Psoas muscle (tissue), 7 donors: ENCODE measurements at regions not wholly inside any gene's neighbourhood (a gene's known extent, or its start where the extent isn't known, plus 50 kb on each side); places are given as distances from the start of the nearest gene placed in this dataset.

Experiments used
- ATAC-seq, 4 donors: fragments of 200-7000 bp; cut with Tn5 transposase; one replicate each; pipeline ENCODE4 v1.9.1; 2020; ENCODE audit warnings: moderate library complexity in 3 of 4, mild to moderate bottlenecking in 2 of 4
- DNase-seq, 2 donors: peaks; one replicate each; pipeline ENCODE4 v3.0.0-alpha.2; 2020
- H3K27ac ChIP-seq: fragments of 200-600 bp; one replicate; pipeline ENCODE4 v1.8.0; 2022
- H3K27me3 ChIP-seq, 3 donors: fragments of 200-600 bp in 1 of 3; one replicate each; pipeline versions ENCODE4 v1.6.1 to v1.8.0; 2013 to 2022; ENCODE audit warnings: low read length in 2 of 3, mild to moderate bottlenecking in 2 of 3, moderate library complexity in 1 of 3; ENCODE audit not compliant: insufficient read depth in 3 of 3
- H3K36me3 ChIP-seq, 2 donors: fragments of 200-600 bp in 1 of 2; one replicate each; pipeline versions ENCODE4 v1.6.1 to v1.8.0; 2013 to 2022; ENCODE audit warnings: low read depth in 1 of 2, mild to moderate bottlenecking in 1 of 2, moderate library complexity in 1 of 2; ENCODE audit not compliant: insufficient read depth in 1 of 2
- H3K4me1 ChIP-seq: fragments of 200-600 bp; one replicate; pipeline ENCODE4 v1.8.0; 2022
- H3K4me3 ChIP-seq: fragments of 200-600 bp; one replicate; pipeline ENCODE4 v1.8.0; 2022; ENCODE audit warnings: mild to moderate bottlenecking
- H3K9me3 ChIP-seq: fragments of 200-600 bp; one replicate; pipeline ENCODE4 v1.8.0; 2022
- CTCF ChIP-seq: fragments of 200-600 bp; IDR thresholded peaks from one replicate; pipeline ENCODE4 v1.8.0; 2022; ENCODE audit warnings: antibody characterized with exemption
- WGBS, 3 donors: extraction: QIAGEN DNeasy Blood & Tissue Kit; methylation state at CpG; one replicate each; pipeline versions ENCODE4 v1.1.6 to v1.1.7; 2013; 5-methylcytosine and 5-hydroxymethylcytosine counted together
- intact Hi-C, 2 donors: fragments of 100-400 bp; cut with DNase I; formaldehyde crosslinking; loops; one replicate each; pipeline versions ENCODE4 v1.11.0 to v1.14.2; 2022
- donor health status: healthy with polysubstance abuse.
- donor health status: DM: no; HTN: no; CAD: no; lungs with moderate emphysema.
- donor health status: Bipolar disorder and iron deficiency.
- donor health status: healthy.
- donor health status: DM: yes; HTN: yes; CAD: no.
- donor health status: DM: no; HTN: no; CAD: no.
- donor health status: DM: yes; HTN: yes; CAD: no.

GRCh38 chr1:81455481-81455880, 345.3 kb upstream of the ADGRL2 start:
- TF ChIP-seq CTCF: no peak
- Histone ChIP-seq H3K9me3 (no peaks in the 10 kb centered on the region), H3K27me3 (no peaks in the 10 kb centered on the region), H3K4me1 (no peaks in the 10 kb centered on the region), H3K4me3 (no peak overlapping the region), H3K27ac (no peak overlapping the region), H3K36me3 (no peaks in the 10 kb centered on the region)
- no peak for DNase-seq
- no peak for ATAC-seq
- 85 to 90% (median 88%) methylated on average over 4 of the region's 4 CpGs for WGBS, 3 donors
- intact Hi-C loops: no loop called here

GRCh38 chr1:81453971-81454370, 346.8 kb upstream of the ADGRL2 start:
- WGBS, 3 donors: 81 to 90% (median 87%) methylated on average over 3 of the region's 3 CpGs
- no peak for ATAC-seq
- H3K27ac ChIP-seq: no peak overlapping the region
- no peaks in the 10 kb centered on the region for H3K36me3 ChIP-seq
- H3K4me1 ChIP-seq: no peaks in the 10 kb centered on the region
- H3K9me3 ChIP-seq: no peaks in the 10 kb centered on the region
- H3K4me3 ChIP-seq: no peak overlapping the region
- no peak for DNase-seq
- H3K27me3 ChIP-seq: no peaks in the 10 kb centered on the region
- TF ChIP-seq CTCF: no peak
- intact Hi-C loops: no loop called here

GRCh38 chr1:81453367-81453703, 347.4 kb upstream of the ADGRL2 start:
- Histone ChIP-seq H3K4me1 (no peaks in the 10 kb centered on the region), H3K27me3 (no peaks in the 10 kb centered on the region), H3K36me3 (no peaks in the 10 kb centered on the region), H3K9me3 (no peaks in the 10 kb centered on the region), H3K27ac (no peak overlapping the region), H3K4me3 (no peak overlapping the region)
- no peak for DNase-seq
- no peak for TF ChIP-seq CTCF
- ATAC-seq: no peak
- intact Hi-C loops: no loop called here
- WGBS, 3 donors: 69 to 80% (median 73%) methylated on average over 2 of the region's 2 CpGs

GRCh38 chr1:81452693-81453366, 347.9 kb upstream of the ADGRL2 start:
- no peak for TF ChIP-seq CTCF
- Histone ChIP-seq H3K27ac (no peak overlapping the region), H3K9me3 (no peaks in the 10 kb centered on the region), H3K4me1 (no peaks in the 10 kb centered on the region), H3K4me3 (no peak overlapping the region), H3K36me3 (no peaks in the 10 kb centered on the region), H3K27me3 (no peaks in the 10 kb centered on the region)
- ATAC-seq (no peak), DNase-seq (no peak)
- 68 to 79% (median 76%) methylated on average over 7 of the region's 7 CpGs for WGBS, 3 donors
- intact Hi-C loops: no loop called here

GRCh38 chr1:81449786-81450185, 350.9 kb upstream of the ADGRL2 start:
- WGBS, 3 donors: 94 to 98% (median 95%) methylated on average over 2 of the region's 2 CpGs

More at GRCh38 chr1:81449786-81450185, 350.9 kb upstream of the ADGRL2 start:
- no peak for DNase-seq
- intact Hi-C loops: no loop called here
- H3K27ac ChIP-seq: no peak overlapping the region
- H3K9me3 ChIP-seq: no peaks in the 10 kb centered on the region
- no peaks in the 10 kb centered on the region for H3K4me1 ChIP-seq
- no peak for ATAC-seq
- no peak for TF ChIP-seq CTCF
- no peaks in the 10 kb centered on the region for H3K36me3 ChIP-seq
- no peaks in the 10 kb centered on the region for H3K27me3 ChIP-seq
- no peak overlapping the region for H3K4me3 ChIP-seq
